ENCODE measurements at regions not wholly inside any gene's neighbourhood (a gene's known extent, or its start where the extent isn't known, plus 50 kb on each side); places are given as distances from the start of the nearest gene placed in this dataset.

GRCh38 chr5:174358276-174358675 is 312.8 kb downstream of the NSG2 start:
- TF ChIP-seq CTCF (conservative IDR thresholded peaks at IDR 0.05 in 1 of 2, IDR thresholded peaks at IDR 0.05 in 1 of 2; ENCODE audit: low read depth in 1 of 2, low read length in 2 of 2) (no peak), EZH2 (IDR thresholded peaks at IDR 0.05; ENCODE audit: low read length, missing control alignments) (no peak)
- no peak overlapping the region for H3K4me3 ChIP-seq (replicated peaks in 1 of 4; ENCODE audit: control extremely low read depth in 1 of 4, insufficient read depth in 1 of 4, low read depth in 3 of 4, low read length in 4 of 4)
- H3K9me3 ChIP-seq (ENCODE audit: control insufficient read depth, insufficient read depth, low read depth, low read length): no peaks in the 10 kb centered on the region
- H3K36me3 ChIP-seq (ENCODE audit: control insufficient read depth, insufficient read depth, low read length): no peaks in the 10 kb centered on the region
- H3K9ac ChIP-seq (ENCODE audit: insufficient read depth, low read length): no peak overlapping the region
- H3K79me2 ChIP-seq (ENCODE audit: control insufficient read depth, insufficient read depth, low read length): no peaks in the 10 kb centered on the region
- H3K27ac ChIP-seq (ENCODE audit: insufficient read depth, low read length): no peak overlapping the region
- no peaks in the 10 kb centered on the region for H3K27me3 ChIP-seq (ENCODE audit: control insufficient read depth, insufficient read depth, low read length)
- no peak overlapping the region for H2AFZ ChIP-seq (ENCODE audit: low read length)
- no peak overlapping the region for H3K4me2 ChIP-seq (ENCODE audit: extremely low read depth, insufficient read depth, low read length)
- DNase-seq (ENCODE audit: low read depth in 2 of 2): no peak
- H4K20me1 ChIP-seq (ENCODE audit: control insufficient read depth, extremely low read depth, insufficient read depth, low read length): no peaks in the 10 kb centered on the region
- H3K4me1 ChIP-seq (ENCODE audit: control insufficient read depth, extremely low read depth, insufficient read depth, low read length): no peaks in the 10 kb centered on the region

GRCh38 chr5:174359071-174359470 is 313.6 kb downstream of the NSG2 start:
- H3K79me2 ChIP-seq (ENCODE audit: control insufficient read depth, insufficient read depth, low read length): no peaks in the 10 kb centered on the region
- no peak overlapping the region for H3K27ac ChIP-seq (ENCODE audit: insufficient read depth, low read length)
- no peaks in the 10 kb centered on the region for H3K27me3 ChIP-seq (ENCODE audit: control insufficient read depth, insufficient read depth, low read length)
- no peak overlapping the region for H3K4me3 ChIP-seq (replicated peaks in 1 of 4; ENCODE audit: control extremely low read depth in 1 of 4, insufficient read depth in 1 of 4, low read depth in 3 of 4, low read length in 4 of 4)
- H3K36me3 ChIP-seq (ENCODE audit: control insufficient read depth, insufficient read depth, low read length): no peaks in the 10 kb centered on the region
- no peak for TF ChIP-seq EZH2 (IDR thresholded peaks at IDR 0.05; ENCODE audit: low read length, missing control alignments)
- no peak for TF ChIP-seq CTCF (conservative IDR thresholded peaks at IDR 0.05 in 1 of 2, IDR thresholded peaks at IDR 0.05 in 1 of 2; ENCODE audit: low read depth in 1 of 2, low read length in 2 of 2)
- no peaks in the 10 kb centered on the region for H3K9me3 ChIP-seq (ENCODE audit: control insufficient read depth, insufficient read depth, low read depth, low read length)
- H2AFZ ChIP-seq (ENCODE audit: low read length): no peak overlapping the region
- no peaks in the 10 kb centered on the region for H4K20me1 ChIP-seq (ENCODE audit: control insufficient read depth, extremely low read depth, insufficient read depth, low read length)
- H3K4me1 ChIP-seq (ENCODE audit: control insufficient read depth, extremely low read depth, insufficient read depth, low read length): no peaks in the 10 kb centered on the region
- no peak overlapping the region for H3K4me2 ChIP-seq (ENCODE audit: extremely low read depth, insufficient read depth, low read length)
- DNase-seq (ENCODE audit: low read depth in 2 of 2): no peak
- H3K9ac ChIP-seq (ENCODE audit: insufficient read depth, low read length): no peak overlapping the region

GRCh38 chr5:174362514-174362913 is 317.0 kb downstream of the NSG2 start:
- no peaks in the 10 kb centered on the region for H3K36me3 ChIP-seq (ENCODE audit: control insufficient read depth, insufficient read depth, low read length)

More at GRCh38 chr5:174362514-174362913, 317.0 kb downstream of the NSG2 start:
- Histone ChIP-seq H3K9me3 (ENCODE audit: control insufficient read depth, insufficient read depth, low read depth, low read length) (no peaks in the 10 kb centered on the region), H4K20me1 (ENCODE audit: control insufficient read depth, extremely low read depth, insufficient read depth, low read length) (no peaks in the 10 kb centered on the region), H3K79me2 (ENCODE audit: control insufficient read depth, insufficient read depth, low read length) (no peaks in the 10 kb centered on the region), H3K4me1 (ENCODE audit: control insufficient read depth, extremely low read depth, insufficient read depth, low read length) (no peaks in the 10 kb centered on the region), H2AFZ (ENCODE audit: low read length) (no peak overlapping the region), H3K9ac (ENCODE audit: insufficient read depth, low read length) (no peak overlapping the region), H3K27me3 (ENCODE audit: control insufficient read depth, insufficient read depth, low read length) (no peaks in the 10 kb centered on the region), H3K4me3 (replicated peaks in 1 of 4; ENCODE audit: control extremely low read depth in 1 of 4, insufficient read depth in 1 of 4, low read depth in 3 of 4, low read length in 4 of 4) (no peak overlapping the region), H3K27ac (ENCODE audit: insufficient read depth, low read length) (no peak overlapping the region), H3K4me2 (ENCODE audit: extremely low read depth, insufficient read depth, low read length) (no peak overlapping the region)
- TF ChIP-seq CTCF (conservative IDR thresholded peaks at IDR 0.05 in 1 of 2, IDR thresholded peaks at IDR 0.05 in 1 of 2; ENCODE audit: low read depth in 1 of 2, low read length in 2 of 2) (no peak), EZH2 (IDR thresholded peaks at IDR 0.05; ENCODE audit: low read length, missing control alignments) (no peak)
- no peak for DNase-seq (ENCODE audit: low read depth in 2 of 2)
